GM12878 (cell line): ENCODE measurements at regions not wholly inside any gene's neighbourhood (a gene's known extent, or its start where the extent isn't known, plus 50 kb on each side); places are given as distances from the start of the nearest gene placed in this dataset.

Experiments
- BRCA1 ChIP-seq: IDR thresholded peaks from 2 replicates; pipeline ENCODE4 v1.6.1; 2011; ENCODE audit warnings: low read depth, low read length, improper control_type of control experiment
- CTCF ChIP-seq, 3 experiments: IDR thresholded peaks in 2 of 3; conservative IDR thresholded peaks in 1 of 3; 2 replicates each; pipeline ENCODE4 v1.5.1; 2011; ENCODE audit warnings: low read depth in 3 of 3, low read length in 3 of 3, mild to moderate bottlenecking in 3 of 3, control low read depth in 2 of 3, moderate library complexity in 2 of 3, inconsistent platforms in 1 of 3, mixed read lengths in 1 of 3; ENCODE audit not compliant: control insufficient read depth in 2 of 3, insufficient read depth in 1 of 3; ENCODE audit errors: extremely low read depth in 1 of 3
- EP300 ChIP-seq, 2 experiments: fragments of 150-350 bp in 1 of 2; IDR thresholded peaks; 2 replicates each; pipeline ENCODE4 v1.6.1; 2011 to 2012; ENCODE audit warnings: low read depth in 2 of 2, low read length in 2 of 2, borderline replicate concordance in 1 of 2, improper control_type of control experiment in 1 of 2, inconsistent platforms in 1 of 2; ENCODE audit not compliant: control insufficient read depth in 1 of 2
- NKRF ChIP-seq: fragments of 450-650 bp; conservative IDR thresholded peaks from 2 replicates; pipeline ENCODE4 v1.6.1; 2017; ENCODE audit warnings: mild to moderate bottlenecking, moderate library complexity
- PKNOX1 ChIP-seq: fragments of 450-650 bp; IDR thresholded peaks from 2 replicates; pipeline ENCODE4 v1.6.1; 2016; ENCODE audit warnings: mild to moderate bottlenecking
- RAD21 ChIP-seq: IDR thresholded peaks from 2 replicates; pipeline ENCODE4 v1.6.1; 2011; ENCODE audit warnings: mild to moderate bottlenecking, low read depth, low read length, moderate library complexity; ENCODE audit not compliant: insufficient read depth
- ZNF24 ChIP-seq: fragments of 450-650 bp; IDR thresholded peaks from 2 replicates; pipeline ENCODE4 v1.6.1; 2017; ENCODE audit warnings: antibody characterized with exemption, mild to moderate bottlenecking

GRCh38 chr5:32848120-32848519 is 137.0 kb downstream of the NPR3 start:
- TF ChIP-seq RAD21 (no peak), ZNF24 (no peak), PKNOX1 (no peak), CTCF (IDR thresholded peaks at IDR 0.05 in 2 of 3, conservative IDR thresholded peaks at IDR 0.05 in 1 of 3; ENCODE audit: control insufficient read depth in 2 of 3, extremely low read depth in 1 of 3, insufficient read depth in 1 of 3, low read depth in 3 of 3, low read length in 3 of 3) (no peak), EP300 (IDR thresholded peaks at IDR 0.05; ENCODE audit: borderline replicate concordance in 1 of 2, control insufficient read depth in 1 of 2, low read depth in 2 of 2, low read length in 2 of 2) (no peak), BRCA1 (no peak), NKRF (no peak)
